GM21528 (cell line): ENCODE measurements at regions not wholly inside any gene's neighbourhood (a gene's known extent, or its start where the extent isn't known, plus 50 kb on each side); places are given as distances from the start of the nearest gene placed in this dataset.

Source experiments
- ATAC-seq: cut with Tn5 transposase; IDR thresholded peaks from one replicate; pipeline ENCODE4 v1.9.1; 2021; ENCODE audit warnings: mild to moderate bottlenecking, moderate library complexity; ENCODE audit not compliant: unreplicated experiment, low FRiP score

DNA sequence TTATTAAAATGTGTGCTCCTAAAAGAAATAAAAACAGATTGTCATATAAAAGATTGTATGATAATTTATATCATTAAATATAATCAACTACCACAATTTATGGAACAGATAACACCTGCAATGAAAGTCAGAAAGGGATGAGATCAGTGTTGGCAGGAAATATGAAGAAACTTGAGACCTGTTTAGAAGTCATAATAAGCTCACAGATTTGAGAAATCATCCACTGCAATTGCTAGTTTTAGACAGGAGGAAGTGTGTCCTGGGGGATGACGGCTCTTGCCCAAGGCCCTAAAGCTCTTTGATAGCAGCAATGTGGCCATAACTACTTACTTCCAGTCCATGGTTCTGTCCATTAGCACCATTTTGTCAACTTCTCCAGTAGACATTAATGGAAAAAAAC lies 122.8 kb upstream of the SOX5 start:
- ATAC-seq = no peak

DNA sequence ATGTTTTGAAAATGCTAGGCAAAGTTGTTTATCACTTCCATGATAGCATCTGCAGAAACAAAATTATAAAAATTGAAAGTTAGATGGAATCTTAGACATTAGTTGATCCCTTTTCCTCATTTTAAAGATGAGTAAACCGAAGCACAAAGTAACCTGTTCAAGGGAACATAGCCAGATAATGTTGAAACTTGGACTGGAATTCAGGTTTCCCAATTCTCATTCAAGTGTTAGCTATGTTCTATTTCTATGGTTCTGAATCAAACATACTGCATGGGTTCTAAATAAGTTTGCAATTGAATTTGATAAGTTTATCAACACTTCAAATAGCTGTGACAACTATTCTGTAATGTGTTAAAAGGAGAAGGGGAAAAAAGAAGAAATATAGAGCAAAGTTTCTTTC lies 122.4 kb upstream of the SOX5 start:
- no peak for ATAC-seq

DNA sequence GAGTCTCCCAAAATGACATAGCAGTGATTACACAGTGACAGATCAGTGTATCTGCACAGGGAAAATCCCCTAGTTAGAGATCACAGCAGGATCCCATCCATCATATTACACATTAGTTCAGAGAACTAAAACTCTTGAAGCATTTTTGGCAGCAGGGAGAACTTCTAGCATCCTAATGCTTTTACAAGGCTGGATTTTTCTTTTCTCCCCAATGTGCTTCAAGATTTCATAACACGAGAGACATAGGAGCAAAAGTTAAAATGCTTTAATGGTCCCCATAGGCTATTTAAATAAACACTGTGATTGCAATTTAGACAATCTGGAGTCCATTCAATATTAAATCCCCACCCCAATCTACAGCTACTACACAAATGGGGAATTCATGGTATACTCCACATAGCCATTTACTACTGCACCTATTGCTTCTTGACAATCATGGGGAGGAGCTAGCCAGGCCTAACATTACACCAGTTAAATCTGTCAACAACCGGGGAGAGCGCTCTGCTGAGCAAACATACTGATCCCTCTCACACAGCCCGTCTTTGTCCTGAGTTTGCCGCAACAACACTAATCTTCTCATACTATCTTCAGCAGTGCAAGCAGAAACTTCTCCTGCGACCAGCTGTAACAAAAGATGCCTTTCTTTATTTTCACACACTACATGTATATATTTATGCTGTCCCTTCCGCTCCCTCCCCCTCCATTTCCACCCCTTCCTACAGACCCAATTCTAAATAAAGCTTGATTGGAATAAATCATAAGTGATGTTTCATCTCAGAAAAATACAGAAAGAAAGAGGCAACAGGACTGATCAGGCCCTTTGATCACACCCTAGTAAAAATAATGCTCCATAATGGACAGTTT lies 120.3 kb upstream of the SOX5 start:
- no peak for ATAC-seq

- no peak for ATAC-seq
Observed at GRCh38 chr12:24066865-24067264, 117.4 kb upstream of the SOX5 start.

DNA sequence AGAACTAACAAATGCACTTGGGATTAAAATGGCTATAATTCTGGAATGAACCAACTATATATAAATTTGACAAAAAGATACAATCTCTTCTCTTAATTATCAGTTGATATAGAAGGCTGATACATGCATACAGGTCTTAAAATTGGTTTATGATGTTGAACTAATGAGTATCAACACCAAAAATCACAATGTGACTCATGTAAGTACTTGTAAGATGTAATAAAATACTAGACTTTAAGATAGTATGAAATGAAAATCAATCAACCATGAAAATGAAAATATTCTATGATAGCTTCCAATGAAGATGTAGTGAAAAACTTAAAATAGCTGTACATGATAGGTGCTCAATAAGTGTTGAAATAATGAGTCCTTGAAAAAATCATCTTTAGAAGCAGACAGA lies 116.6 kb upstream of the SOX5 start:
- ATAC-seq = no peak

GRCh38 chr12:24062642-24063245 lies 113.3 kb upstream of the SOX5 start:
- ATAC-seq = no peak

DNA sequence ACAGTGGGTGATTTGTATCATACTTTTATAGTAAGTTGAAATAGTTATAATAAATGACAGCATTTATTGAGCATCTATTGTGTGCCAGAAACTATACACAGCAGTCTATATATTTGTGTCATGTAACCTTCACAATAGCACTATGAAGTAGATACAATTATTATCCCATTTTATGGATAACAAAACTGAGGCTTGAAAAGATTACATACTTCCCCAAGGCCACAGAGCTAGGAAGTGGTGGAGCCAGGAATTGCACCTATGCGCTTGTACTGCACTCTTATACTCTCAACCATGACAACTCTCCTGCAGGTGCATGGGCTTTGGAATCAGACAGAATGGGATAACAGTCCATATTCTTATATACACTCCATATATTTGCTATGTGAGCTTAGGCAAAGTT lies 110.6 kb upstream of the SOX5 start:
- no peak for ATAC-seq

DNA sequence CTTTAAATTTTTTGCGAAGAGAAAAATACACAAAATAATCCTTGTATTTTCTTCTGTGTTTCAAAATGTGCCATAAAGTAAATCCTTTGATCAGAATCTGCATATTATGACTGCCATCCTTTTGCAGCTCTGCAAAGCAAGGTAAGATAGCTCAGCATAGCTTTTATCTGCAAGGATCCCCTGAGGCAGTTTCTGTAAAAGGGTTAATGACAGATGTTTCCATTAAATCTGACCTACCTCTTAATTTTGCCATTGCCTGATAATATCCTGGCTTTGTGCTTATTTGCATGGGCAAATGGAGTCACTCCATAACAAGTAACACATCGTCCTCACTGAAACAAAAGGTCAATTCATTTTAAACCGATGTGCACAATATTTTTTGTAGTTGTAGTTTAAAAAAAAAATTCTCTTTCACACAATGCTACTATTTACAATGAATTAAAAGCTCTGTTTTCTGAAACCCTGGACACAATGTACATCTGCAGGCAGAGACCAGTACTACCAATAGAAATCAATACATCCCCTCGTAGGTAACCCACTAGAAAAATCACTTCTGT lies 108.5 kb upstream of the SOX5 start:
- no peak for ATAC-seq

- ATAC-seq = no peak
Observed at GRCh38 chr12:24055747-24056146, 106.3 kb upstream of the SOX5 start.

DNA sequence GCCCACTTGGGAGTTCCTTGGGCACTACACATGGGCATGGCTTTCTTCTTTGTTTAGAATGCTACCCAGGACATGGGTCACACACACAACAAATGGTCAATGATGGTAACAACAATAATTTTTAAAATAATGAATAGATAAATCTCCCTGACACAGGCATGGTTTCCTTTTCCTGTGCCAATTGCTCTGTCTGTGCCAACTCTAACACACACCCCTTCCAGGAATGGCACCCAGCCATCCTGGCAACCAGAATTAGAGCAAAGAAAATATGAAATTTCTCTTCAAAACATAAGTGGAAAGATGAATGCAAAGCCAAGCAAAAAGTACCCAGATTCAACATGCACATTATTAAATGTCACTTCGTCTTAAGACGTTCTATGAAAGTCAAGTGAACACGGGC lies 104.9 kb upstream of the SOX5 start:
- ATAC-seq = no peak

DNA sequence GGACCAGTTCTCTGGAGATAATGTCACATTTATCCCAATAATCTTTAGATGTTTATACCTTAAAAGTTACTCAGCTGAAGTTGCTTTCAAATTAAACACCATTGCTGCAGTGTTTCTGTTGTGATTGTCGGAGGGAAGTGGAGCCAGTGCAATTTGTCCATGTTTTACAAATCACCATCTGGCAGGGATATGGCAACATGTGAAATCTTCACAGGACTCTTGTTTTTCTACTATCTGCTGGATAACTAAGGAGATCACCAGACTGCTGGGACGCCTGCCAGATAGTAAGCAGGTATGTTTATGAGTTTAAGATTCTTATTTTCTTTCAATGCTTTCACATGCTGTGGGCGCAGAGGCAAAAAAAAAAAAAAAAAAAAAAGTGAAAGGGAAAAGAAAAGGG lies 100.3 kb upstream of the SOX5 start:
- no peak for ATAC-seq

- ATAC-seq = no peak
Observed at GRCh38 chr12:24049101-24049500, 99.6 kb upstream of the SOX5 start.

DNA sequence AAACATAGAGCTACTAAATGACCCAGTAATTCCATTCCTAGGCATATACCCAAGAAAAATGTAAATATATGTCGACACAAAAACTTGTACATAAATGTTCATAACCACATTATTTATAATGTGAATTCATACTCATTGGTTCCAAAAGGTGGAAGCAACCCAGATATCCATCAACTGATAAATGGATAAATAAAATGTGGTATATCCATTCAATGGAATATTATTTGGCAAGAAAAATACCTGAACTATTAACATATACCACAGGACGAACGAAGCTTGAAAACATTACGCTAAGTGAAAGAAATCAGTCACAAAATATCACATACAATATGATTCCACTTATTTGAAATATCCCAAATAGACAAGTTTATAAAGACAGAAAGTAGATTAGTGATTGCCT lies 99.0 kb upstream of the SOX5 start:
- ATAC-seq = no peak

DNA sequence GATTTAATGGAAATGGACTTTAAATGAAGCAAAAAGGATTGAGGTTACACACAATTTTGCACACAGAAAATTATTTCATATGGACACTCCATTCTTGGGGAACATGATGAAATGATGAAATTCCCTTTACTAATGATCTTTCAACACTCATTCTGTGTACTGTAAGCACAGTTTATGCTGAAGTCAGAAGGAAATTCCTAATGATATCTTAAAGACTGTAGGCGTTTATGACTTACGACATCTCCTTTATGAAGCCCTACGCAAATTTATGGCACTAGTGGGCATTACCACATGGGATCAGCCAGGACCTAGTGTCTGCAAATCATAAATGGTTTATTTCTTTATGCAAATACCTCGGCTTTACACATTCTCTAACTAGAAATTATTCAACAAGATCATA lies 97.9 kb upstream of the SOX5 start:
- ATAC-seq = no peak

DNA sequence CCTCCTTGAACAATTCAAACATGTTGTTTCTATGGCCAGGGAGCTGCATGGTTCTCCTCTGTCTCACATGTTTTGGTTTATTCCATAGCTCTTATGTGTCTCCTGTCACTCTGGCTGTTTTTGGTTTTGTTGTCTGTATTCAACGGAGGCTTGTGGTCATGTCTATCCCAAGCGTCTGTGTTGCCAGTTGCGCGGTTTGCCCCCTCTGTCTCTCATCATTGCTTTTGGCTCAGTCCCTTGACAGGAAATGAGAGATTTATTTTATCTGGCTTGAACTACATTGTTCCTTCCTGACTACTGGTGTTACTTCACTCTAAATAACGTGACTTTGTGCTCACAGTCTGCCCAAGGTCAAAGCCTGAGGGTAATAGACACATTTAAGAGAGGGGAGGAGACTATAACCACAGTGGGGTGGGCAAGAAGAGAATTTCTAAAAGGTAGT lies 96.4 kb upstream of the SOX5 start:
- no peak for ATAC-seq

DNA sequence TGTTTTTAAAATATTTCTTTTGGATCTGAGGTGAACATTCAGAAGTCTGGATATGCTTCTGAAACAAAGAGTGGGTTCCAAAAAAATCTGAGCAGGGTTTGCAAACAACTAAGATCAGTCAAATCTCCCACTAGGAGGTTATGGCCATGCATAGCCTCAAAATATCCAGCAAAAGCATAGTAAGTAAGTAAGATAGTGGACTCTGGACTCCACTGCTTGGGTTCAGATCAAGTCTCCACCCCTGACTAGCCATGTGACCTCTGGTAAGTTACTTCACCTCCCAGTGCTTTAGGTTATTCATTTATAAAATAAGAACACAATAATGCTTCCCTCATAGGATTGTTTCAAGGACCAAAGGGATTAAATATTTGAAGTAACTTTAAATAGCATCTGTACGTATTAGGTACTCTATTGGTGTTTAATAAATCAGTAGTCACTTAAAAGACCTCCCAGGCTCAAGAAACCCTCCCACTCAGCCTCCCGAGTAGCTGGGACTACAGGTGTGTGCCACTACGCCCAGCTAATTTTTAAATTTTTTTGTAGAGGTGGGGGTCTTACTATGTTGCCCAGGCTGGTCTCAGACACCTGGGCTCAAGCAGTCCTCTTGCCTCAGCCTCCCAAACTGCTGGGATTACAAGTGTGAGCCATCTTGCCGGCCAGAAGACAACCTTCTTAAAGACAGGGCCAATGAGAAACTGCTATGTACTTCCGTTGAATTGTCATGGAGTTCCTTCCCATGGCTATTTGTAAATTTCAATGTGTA lies 95.7 kb upstream of the SOX5 start:
- ATAC-seq = no peak

DNA sequence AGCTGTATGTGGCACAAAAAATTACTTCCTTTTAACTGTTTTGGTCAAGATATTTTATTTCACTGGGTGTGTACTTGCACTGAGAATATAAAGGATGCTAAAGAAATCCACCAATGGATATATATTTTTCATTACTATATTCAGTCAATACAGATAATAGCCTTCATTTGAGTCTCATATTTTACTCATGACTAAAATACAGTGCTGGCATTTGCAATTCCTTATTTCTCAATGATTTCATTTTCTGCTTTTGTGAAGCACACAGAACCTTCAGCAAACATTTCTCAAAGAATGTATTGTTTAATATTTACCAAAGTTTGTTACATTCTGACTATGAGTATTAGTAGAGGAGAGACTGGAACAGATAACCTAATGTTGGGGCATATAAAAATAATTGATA lies 93.2 kb upstream of the SOX5 start:
- no peak for ATAC-seq

- ATAC-seq = no peak
Observed at GRCh38 chr12:24039113-24039525, 89.6 kb upstream of the SOX5 start.

DNA sequence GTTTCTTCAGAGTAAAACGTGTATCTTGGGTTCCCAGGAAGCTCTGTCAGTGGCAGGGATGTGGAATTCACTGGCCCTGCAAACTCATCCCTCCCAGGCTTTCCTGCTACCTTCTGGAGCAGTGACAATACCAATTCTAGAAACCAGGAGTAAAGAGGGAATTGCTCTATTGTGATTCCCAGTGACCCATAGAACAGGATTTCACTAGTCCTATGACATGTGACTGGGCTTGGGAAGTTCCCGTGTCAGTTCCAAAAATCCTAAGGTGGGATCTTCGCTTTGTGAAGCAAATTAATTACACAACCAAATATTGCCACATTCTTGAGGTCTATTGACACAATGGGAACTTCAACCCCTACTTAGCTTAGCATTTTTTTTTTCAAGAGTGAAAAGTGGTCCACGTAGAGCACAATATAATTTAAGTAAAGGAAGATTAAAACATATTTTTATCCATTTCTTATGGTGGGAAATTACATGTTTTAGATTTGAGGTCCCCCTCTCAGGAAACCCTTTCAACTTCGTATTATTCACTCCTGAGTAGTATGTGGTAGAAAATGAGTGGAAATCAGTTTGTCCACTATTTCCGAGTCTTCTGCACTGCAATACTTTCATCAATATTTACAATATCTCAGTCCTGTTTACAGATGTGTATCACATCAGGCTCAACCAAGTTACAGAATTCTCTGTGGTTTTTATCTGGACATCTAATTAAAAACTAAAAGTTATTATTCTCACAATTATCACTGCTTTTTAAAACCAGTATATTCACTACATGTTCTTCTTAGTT lies 88.9 kb upstream of the SOX5 start:
- ATAC-seq = no peak

- no peak for ATAC-seq
Observed at GRCh38 chr12:24036438-24037216, 87.2 kb upstream of the SOX5 start.
